ENCODE measurements at regions not wholly inside any gene's neighbourhood (a gene's known extent, or its start where the extent isn't known, plus 50 kb on each side); places are given as distances from the start of the nearest gene placed in this dataset.

- no peaks in the 10 kb centered on the region for H3K27me3 ChIP-seq
- H3K36me3 ChIP-seq, result no peaks in the 10 kb centered on the region
- no peaks in the 10 kb centered on the region for H3K9me3 ChIP-seq (replicated peaks)
- no peak overlapping the region for H3K27ac ChIP-seq
- no peak for DNase-seq
- H3K4me3 ChIP-seq, result no peak overlapping the region
- peaks cover 6% of the 10 kb centered on the region; the same call in 1 of the 2 replicates for H3K4me1 ChIP-seq
These were observed 237.3 kb downstream of the CCDC59 start for GRCh38 chr12:82120901-82121300.

GRCh38 chr12:82109243-82109642, 248.9 kb downstream of the CCDC59 start:
- H3K27ac ChIP-seq, result no peak overlapping the region
- no peak overlapping the region for H3K4me3 ChIP-seq
- H3K27me3 ChIP-seq, result no peaks in the 10 kb centered on the region
- no peaks in the 10 kb centered on the region for H3K4me1 ChIP-seq
- no peaks in the 10 kb centered on the region for H3K36me3 ChIP-seq
- DNase-seq, result no peak
- H3K9me3 ChIP-seq (replicated peaks), result no peaks in the 10 kb centered on the region

- Histone ChIP-seq H3K27me3 (no peaks in the 10 kb centered on the region), H3K36me3 (no peaks in the 10 kb centered on the region), H3K4me3 (no peak overlapping the region), H3K27ac (no peak overlapping the region), H3K4me1 (no peaks in the 10 kb centered on the region), H3K9me3 (replicated peaks) (no peaks in the 10 kb centered on the region)
- no peak for DNase-seq
These were observed 249.6 kb downstream of the CCDC59 start for GRCh38 chr12:82108615-82109014.

GRCh38 chr12:82099216-82099615, 259.0 kb downstream of the CCDC59 start:
- Histone ChIP-seq H3K9me3 (replicated peaks) (no peaks in the 10 kb centered on the region), H3K4me3 (no peak overlapping the region), H3K27me3 (no peaks in the 10 kb centered on the region), H3K4me1 (no peaks in the 10 kb centered on the region; the same call in 1 of the 2 replicates), H3K27ac (no peak overlapping the region), H3K36me3 (no peaks in the 10 kb centered on the region)
- DNase-seq, result no peak

- Histone ChIP-seq H3K27me3 (no peaks in the 10 kb centered on the region), H3K27ac (no peak overlapping the region), H3K9me3 (replicated peaks) (no peaks in the 10 kb centered on the region), H3K36me3 (no peaks in the 10 kb centered on the region), H3K4me3 (no peak overlapping the region), H3K4me1 (no peaks in the 10 kb centered on the region; the same call in 1 of the 2 replicates)
- peak; percentile 9 to 33 for DNase-seq
These were observed 260.3 kb downstream of the CCDC59 start for GRCh38 chr12:82097877-82098276.

- Histone ChIP-seq H3K36me3 (no peaks in the 10 kb centered on the region), H3K4me3 (no peak overlapping the region)
- DNase-seq, result no peak
These were observed 260.7 kb downstream of the CCDC59 start for GRCh38 chr12:82097438-82097837.

GRCh38 chr12:82090165-82090564, 268.0 kb downstream of the CCDC59 start:
- Histone ChIP-seq H3K4me1 (no peaks in the 10 kb centered on the region), H3K27ac (no peak overlapping the region), H3K9me3 (replicated peaks) (no peaks in the 10 kb centered on the region), H3K27me3 (no peaks in the 10 kb centered on the region), H3K36me3 (no peaks in the 10 kb centered on the region), H3K4me3 (no peak overlapping the region)
- DNase-seq, result no peak

More at GRCh38 chr12:82097438-82097837, 260.7 kb downstream of the CCDC59 start:
- H3K9me3 ChIP-seq (replicated peaks), result no peaks in the 10 kb centered on the region
- no peaks in the 10 kb centered on the region; the same call in 1 of the 2 replicates for H3K4me1 ChIP-seq
- H3K27me3 ChIP-seq, result no peaks in the 10 kb centered on the region
- H3K27ac ChIP-seq, result no peak overlapping the region

GRCh38 chr12:82089369-82090121, 268.6 kb downstream of the CCDC59 start:
- Histone ChIP-seq H3K27me3 (no peaks in the 10 kb centered on the region), H3K4me3 (no peak overlapping the region), H3K27ac (no peak overlapping the region), H3K36me3 (no peaks in the 10 kb centered on the region), H3K4me1 (no peaks in the 10 kb centered on the region), H3K9me3 (replicated peaks) (no peaks in the 10 kb centered on the region)
- no peak for DNase-seq

GRCh38 chr12:82082501-82082900, 275.7 kb downstream of the CCDC59 start:
- DNase-seq, result no peak
- H3K4me1 ChIP-seq, result no peaks in the 10 kb centered on the region
- no peak overlapping the region for H3K4me3 ChIP-seq
- H3K27ac ChIP-seq, result no peak overlapping the region
- H3K36me3 ChIP-seq, result no peaks in the 10 kb centered on the region
- H3K9me3 ChIP-seq (replicated peaks), result no peaks in the 10 kb centered on the region
- H3K27me3 ChIP-seq, result no peaks in the 10 kb centered on the region

- no peaks in the 10 kb centered on the region for H3K9me3 ChIP-seq (replicated peaks)
These were observed 288.2 kb downstream of the CCDC59 start for GRCh38 chr12:82069931-82070514.

GRCh38 chr12:82058197-82058596, 299.0 kb upstream of the PPFIA2 start:
- no peak for DNase-seq
- no peak overlapping the region for H3K27ac ChIP-seq
- H3K36me3 ChIP-seq, result no peaks in the 10 kb centered on the region
- no peak overlapping the region for H3K4me3 ChIP-seq
- no peaks in the 10 kb centered on the region for H3K9me3 ChIP-seq (replicated peaks)
- no peaks in the 10 kb centered on the region for H3K27me3 ChIP-seq
- H3K4me1 ChIP-seq, result no peaks in the 10 kb centered on the region

More at GRCh38 chr12:82069931-82070514, 288.2 kb downstream of the CCDC59 start:
- Histone ChIP-seq H3K4me1 (no peaks in the 10 kb centered on the region), H3K27me3 (no peaks in the 10 kb centered on the region), H3K27ac (no peak overlapping the region), H3K4me3 (no peak overlapping the region), H3K36me3 (no peaks in the 10 kb centered on the region)
- no peak for DNase-seq

GRCh38 chr12:82057770-82058169, 298.6 kb upstream of the PPFIA2 start:
- H3K4me3 ChIP-seq, result no peak overlapping the region
- H3K4me1 ChIP-seq, result no peaks in the 10 kb centered on the region
- DNase-seq, result no peak
- H3K9me3 ChIP-seq (replicated peaks), result no peaks in the 10 kb centered on the region
- no peaks in the 10 kb centered on the region for H3K36me3 ChIP-seq
- H3K27ac ChIP-seq, result no peak overlapping the region
- H3K27me3 ChIP-seq, result no peaks in the 10 kb centered on the region

GRCh38 chr12:82055391-82055790, 296.2 kb upstream of the PPFIA2 start:
- Histone ChIP-seq H3K9me3 (replicated peaks) (no peaks in the 10 kb centered on the region), H3K27ac (no peak overlapping the region), H3K4me3 (no peak overlapping the region), H3K36me3 (no peaks in the 10 kb centered on the region), H3K27me3 (no peaks in the 10 kb centered on the region), H3K4me1 (no peaks in the 10 kb centered on the region)
- no peak for DNase-seq

- H3K36me3 ChIP-seq, result no peaks in the 10 kb centered on the region
- H3K27me3 ChIP-seq, result no peaks in the 10 kb centered on the region
- no peak overlapping the region for H3K27ac ChIP-seq
- no peak overlapping the region for H3K4me3 ChIP-seq
- DNase-seq, result no peak
- H3K4me1 ChIP-seq, result no peaks in the 10 kb centered on the region
- no peaks in the 10 kb centered on the region for H3K9me3 ChIP-seq (replicated peaks)
These were observed 295.4 kb upstream of the PPFIA2 start for GRCh38 chr12:82054566-82054965.

GRCh38 chr12:82047446-82047845, 288.3 kb upstream of the PPFIA2 start:
- H3K36me3 ChIP-seq, result no peaks in the 10 kb centered on the region
- H3K4me3 ChIP-seq, result no peak overlapping the region
- no peaks in the 10 kb centered on the region for H3K9me3 ChIP-seq (replicated peaks)
- DNase-seq, result no peak
- no peak overlapping the region for H3K27ac ChIP-seq
- H3K27me3 ChIP-seq, result no peaks in the 10 kb centered on the region
- no peaks in the 10 kb centered on the region for H3K4me1 ChIP-seq

Data from SJCRH30 (cell line).